ENCODE measurements at regions not wholly inside any gene's neighbourhood (a gene's known extent, or its start where the extent isn't known, plus 50 kb on each side); places are given as distances from the start of the nearest gene placed in this dataset.

DNA sequence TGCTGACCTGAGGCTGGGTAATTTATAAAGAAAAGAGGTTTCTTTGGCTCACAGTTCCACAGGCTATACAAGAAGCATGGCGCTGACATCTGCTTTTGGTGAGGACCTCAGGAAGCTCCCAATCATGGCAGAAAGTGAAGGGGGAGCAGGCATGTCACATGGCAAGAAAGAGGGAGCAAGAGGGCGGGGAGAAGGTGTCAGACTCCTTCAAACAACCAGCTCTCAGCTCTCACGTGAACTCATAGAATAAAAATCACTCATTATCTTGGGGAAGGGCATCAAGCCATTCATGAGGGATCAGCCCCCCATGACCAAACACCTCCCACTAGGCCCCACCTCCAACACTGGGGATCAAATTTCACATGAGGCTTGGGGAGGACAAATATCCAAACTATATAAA is 266.8 kb downstream of the RHOU start:
- Mint-ChIP-seq H3K9me3 (ENCODE audit: unreplicated experiment) (no peaks in the 10 kb centered on the region), H3K36me3 (ENCODE audit: unreplicated experiment) (no peaks in the 10 kb centered on the region), H3K4me1 (ENCODE audit: unreplicated experiment) (no peaks in the 10 kb centered on the region), H3K27ac (ENCODE audit: unreplicated experiment) (no peak overlapping the region), H3K4me3 (ENCODE audit: unreplicated experiment) (no peak overlapping the region), H3K27me3 (ENCODE audit: unreplicated experiment) (no peaks in the 10 kb centered on the region)
- TF ChIP-seq, protein P1, sequence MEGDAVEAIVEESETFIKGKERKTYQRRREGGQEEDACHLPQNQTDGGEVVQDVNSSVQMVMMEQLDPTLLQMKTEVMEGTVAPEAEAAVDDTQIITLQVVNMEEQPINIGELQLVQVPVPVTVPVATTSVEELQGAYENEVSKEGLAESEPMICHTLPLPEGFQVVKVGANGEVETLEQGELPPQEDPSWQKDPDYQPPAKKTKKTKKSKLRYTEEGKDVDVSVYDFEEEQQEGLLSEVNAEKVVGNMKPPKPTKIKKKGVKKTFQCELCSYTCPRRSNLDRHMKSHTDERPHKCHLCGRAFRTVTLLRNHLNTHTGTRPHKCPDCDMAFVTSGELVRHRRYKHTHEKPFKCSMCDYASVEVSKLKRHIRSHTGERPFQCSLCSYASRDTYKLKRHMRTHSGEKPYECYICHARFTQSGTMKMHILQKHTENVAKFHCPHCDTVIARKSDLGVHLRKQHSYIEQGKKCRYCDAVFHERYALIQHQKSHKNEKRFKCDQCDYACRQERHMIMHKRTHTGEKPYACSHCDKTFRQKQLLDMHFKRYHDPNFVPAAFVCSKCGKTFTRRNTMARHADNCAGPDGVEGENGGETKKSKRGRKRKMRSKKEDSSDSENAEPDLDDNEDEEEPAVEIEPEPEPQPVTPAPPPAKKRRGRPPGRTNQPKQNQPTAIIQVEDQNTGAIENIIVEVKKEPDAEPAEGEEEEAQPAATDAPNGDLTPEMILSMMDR (IDR thresholded peaks at IDR 0.05) = no peak
- no peak for DNase-seq (ENCODE audit: extremely low spot score, unreplicated experiment)

DNA sequence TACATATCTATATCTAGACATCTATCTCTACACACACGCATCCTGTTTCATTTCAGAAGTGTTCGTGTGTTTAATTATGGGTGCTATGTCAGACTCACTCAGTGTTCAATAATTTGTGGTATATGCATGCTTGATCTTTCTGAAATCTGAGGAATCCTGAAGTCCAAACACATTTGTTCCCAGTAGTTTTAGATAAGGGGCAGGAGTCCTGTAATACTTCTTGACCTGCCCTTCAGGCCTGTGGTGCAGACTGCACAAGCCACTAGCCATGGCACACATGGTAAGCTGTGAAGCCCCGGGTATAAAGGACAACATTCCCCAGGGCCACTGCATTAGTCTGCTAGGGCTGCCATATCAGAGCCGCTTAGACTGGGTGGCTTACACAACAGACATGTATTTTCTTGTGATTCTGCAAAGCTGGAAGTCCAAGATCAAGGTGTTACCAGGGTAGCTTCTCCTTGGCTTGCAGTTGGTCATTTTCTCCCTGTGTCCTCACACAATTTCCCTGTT is 267.2 kb downstream of the RHOU start:
- Mint-ChIP-seq H3K27ac (ENCODE audit: unreplicated experiment) (no peak overlapping the region), H3K36me3 (ENCODE audit: unreplicated experiment) (no peaks in the 10 kb centered on the region), H3K4me1 (ENCODE audit: unreplicated experiment) (no peaks in the 10 kb centered on the region), H3K9me3 (ENCODE audit: unreplicated experiment) (no peaks in the 10 kb centered on the region), H3K4me3 (ENCODE audit: unreplicated experiment) (no peak overlapping the region), H3K27me3 (ENCODE audit: unreplicated experiment) (no peaks in the 10 kb centered on the region)
- TF ChIP-seq, protein P1 (IDR thresholded peaks at IDR 0.05) = no peak
- DNase-seq (ENCODE audit: extremely low spot score, unreplicated experiment) = no peak

DNA sequence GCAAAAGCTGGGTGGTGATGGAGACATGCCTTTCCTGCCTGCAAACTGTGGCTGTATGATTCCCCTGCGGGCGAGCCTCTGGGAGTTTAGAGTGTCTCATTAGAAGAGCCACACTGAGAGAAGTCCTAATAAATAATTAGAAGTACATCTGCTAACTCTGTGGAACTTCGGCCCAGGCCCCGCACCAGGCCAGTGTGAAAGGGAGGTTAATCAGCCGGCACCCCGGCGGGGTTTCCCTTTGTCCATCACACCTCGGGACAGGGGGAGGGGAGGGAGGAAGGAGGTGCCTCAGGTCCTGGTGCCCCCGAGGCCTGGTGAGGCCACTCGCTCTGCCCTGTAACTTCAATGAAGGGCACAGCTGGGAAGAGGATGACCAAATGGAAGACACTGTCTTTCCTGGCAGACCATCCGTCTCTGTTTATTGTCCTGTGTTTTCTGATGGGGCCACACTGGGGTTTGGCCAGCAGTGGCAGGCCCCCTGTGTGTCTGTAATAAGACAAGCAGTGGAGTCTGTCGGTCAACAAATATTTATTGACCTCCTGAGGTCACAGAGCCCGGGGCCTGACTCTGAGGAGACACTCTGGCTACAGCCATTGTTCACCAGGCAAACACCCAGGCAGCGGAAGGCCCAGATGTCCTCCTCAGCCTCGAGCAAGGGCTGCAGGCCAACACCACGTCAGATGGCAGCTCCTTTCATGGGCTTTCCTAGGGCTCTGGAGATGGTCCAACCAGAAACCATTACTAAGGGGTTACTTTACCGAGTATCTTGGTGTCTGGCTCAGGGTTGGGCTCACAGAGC is 267.5 kb upstream of the RAB4A start:
- TF ChIP-seq, protein P1 (IDR thresholded peaks at IDR 0.05) = no peak
- Mint-ChIP-seq H3K36me3 (ENCODE audit: unreplicated experiment) (no peaks in the 10 kb centered on the region), H3K4me1 (ENCODE audit: unreplicated experiment) (no peaks in the 10 kb centered on the region), H3K4me3 (ENCODE audit: unreplicated experiment) (no peak overlapping the region), H3K27ac (ENCODE audit: unreplicated experiment) (no peak overlapping the region), H3K9me3 (ENCODE audit: unreplicated experiment) (no peaks in the 10 kb centered on the region), H3K27me3 (ENCODE audit: unreplicated experiment) (no peaks in the 10 kb centered on the region)
- no peak for DNase-seq (ENCODE audit: extremely low spot score, unreplicated experiment)

DNA sequence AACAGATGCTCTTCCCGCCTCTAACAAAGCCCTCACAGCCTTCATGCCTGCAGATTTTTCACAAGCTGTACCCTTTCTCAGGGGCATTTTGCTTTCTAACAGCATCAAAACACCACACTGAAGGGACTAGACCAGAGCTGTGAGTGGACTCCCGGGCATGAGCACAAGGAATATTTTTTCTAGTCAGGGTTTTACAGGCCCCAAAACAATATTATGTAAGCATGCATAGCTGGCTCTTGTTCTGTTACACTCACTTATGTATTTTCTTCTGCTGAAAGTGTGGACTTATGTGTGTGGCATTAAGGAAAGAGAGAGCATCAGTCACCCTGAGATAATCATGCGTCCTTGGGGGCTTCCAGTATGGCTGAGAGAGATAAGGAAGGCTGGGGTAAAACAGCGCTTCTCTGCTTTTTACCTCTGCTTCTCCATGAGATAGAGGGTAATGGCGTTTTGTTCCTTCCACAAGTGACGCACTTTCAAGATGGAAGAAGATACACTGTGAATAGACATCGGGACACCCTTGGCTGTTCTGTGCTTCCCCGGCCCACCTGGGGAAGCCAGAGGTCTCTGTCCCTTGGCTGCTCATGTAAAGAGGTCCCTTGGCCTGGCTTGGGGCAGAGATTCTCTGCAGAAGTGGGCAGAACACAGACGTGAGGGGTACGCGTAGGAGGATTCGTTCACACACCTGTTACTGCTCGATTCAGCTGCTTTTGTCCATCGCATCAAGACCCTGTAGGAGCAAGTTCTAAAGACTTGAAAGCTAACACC is 266.7 kb upstream of the RAB4A start:
- no peak overlapping the region for H3K4me3 Mint-ChIP-seq (ENCODE audit: unreplicated experiment)
- H3K4me1 Mint-ChIP-seq (ENCODE audit: unreplicated experiment) = no peaks in the 10 kb centered on the region
- peaks cover 3% of the 10 kb centered on the region for H3K27me3 Mint-ChIP-seq (ENCODE audit: unreplicated experiment)
- DNase-seq (ENCODE audit: extremely low spot score, unreplicated experiment) = no peak
- H3K27ac Mint-ChIP-seq (ENCODE audit: unreplicated experiment) = no peak overlapping the region
- TF ChIP-seq, protein P1 (IDR thresholded peaks at IDR 0.05) = no peak
- H3K9me3 Mint-ChIP-seq (ENCODE audit: unreplicated experiment) = no peaks in the 10 kb centered on the region
- H3K36me3 Mint-ChIP-seq (ENCODE audit: unreplicated experiment) = no peaks in the 10 kb centered on the region

DNA sequence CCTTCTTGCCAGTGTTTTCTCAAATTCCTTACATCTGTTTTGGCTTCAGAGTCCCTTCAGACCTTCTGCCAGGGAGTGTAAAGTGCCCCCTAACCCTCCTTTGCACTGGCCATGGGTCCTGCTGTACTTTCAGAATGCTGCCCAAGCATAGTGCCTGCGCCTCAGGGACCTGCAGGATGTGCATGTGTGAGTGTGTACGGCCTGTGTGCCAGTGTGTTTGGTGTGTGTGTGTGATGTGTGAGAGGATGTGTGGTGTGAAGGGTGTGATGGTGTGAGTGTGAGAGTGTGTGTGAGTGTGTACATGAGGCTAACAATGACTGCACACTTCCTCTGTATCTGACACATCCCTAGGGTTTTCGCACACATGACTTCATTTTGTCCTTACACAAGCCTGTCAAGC is 265.8 kb upstream of the RAB4A start:
- H3K27me3 Mint-ChIP-seq (ENCODE audit: unreplicated experiment) = peaks cover 3% of the 10 kb centered on the region
- no peak overlapping the region for H3K27ac Mint-ChIP-seq (ENCODE audit: unreplicated experiment)
- no peaks in the 10 kb centered on the region for H3K4me1 Mint-ChIP-seq (ENCODE audit: unreplicated experiment)
- H3K9me3 Mint-ChIP-seq (ENCODE audit: unreplicated experiment) = no peaks in the 10 kb centered on the region
- no peak overlapping the region for H3K4me3 Mint-ChIP-seq (ENCODE audit: unreplicated experiment)
- no peak for DNase-seq (ENCODE audit: extremely low spot score, unreplicated experiment)
- H3K36me3 Mint-ChIP-seq (ENCODE audit: unreplicated experiment) = no peaks in the 10 kb centered on the region
- TF ChIP-seq, protein P1 (IDR thresholded peaks at IDR 0.05) = no peak

All from osteocyte (in vitro differentiated cells).